ENCODE measurements at regions not wholly inside any gene's neighbourhood (a gene's known extent, or its start where the extent isn't known, plus 50 kb on each side); places are given as distances from the start of the nearest gene placed in this dataset.

DNA sequence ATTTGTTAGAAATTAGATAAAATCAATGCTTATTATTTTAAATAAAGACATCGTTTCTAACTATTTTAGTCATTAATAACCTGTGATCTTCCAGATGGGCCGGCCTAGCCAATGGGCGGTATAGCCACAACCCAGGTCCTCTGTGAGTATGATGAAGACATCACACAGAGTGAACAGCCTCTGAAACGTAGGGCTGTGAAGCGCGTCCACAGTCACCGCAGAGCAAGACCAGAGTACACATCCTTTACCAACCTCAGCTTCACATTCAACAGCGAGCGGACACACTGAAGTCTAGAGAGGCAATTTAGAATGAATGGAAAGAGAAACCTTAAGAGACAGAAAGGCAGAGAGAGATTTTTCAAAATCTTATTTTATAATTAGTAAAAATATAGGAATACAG lies 125.0 kb upstream of the RPS6KA2 start:
- WGBS (ENCODE audit: extremely low coverage, insufficient read length, low lambda C conversion rate) = no CpG with 5 or more reads among the region's 9 CpGs
- H3K27ac ChIP-seq (ENCODE audit: insufficient read length, low read depth, low read length) = no peak overlapping the region
- H2BK15ac ChIP-seq (ENCODE audit: low read depth, low read length) = no peak overlapping the region
- no peak overlapping the region for H3K14ac ChIP-seq (ENCODE audit: insufficient read depth, low read length)
- no peak overlapping the region for H3K9ac ChIP-seq (ENCODE audit: extremely low read depth, insufficient read length, low read length)
- H3K79me1 ChIP-seq (ENCODE audit: insufficient read depth, low read depth, low read length, poor library complexity, severe bottlenecking) = no peaks in the 10 kb centered on the region
- no peak overlapping the region for H2BK120ac ChIP-seq (ENCODE audit: low read depth, low read length, poor library complexity, severe bottlenecking)
- no peak overlapping the region for H3K4ac ChIP-seq (ENCODE audit: low read depth, low read length)
- Mint-ChIP-seq H3K4me1 (peaks cover 45 to 60% of the 10 kb centered on the region in 2 experiments), H3K4me3 (no peak overlapping the region), H3K27ac (no peak overlapping the region), H3K27me3 (ENCODE audit: low read depth) (peaks cover 15% of the 10 kb centered on the region), H3K36me3 (ENCODE audit: insufficient read depth in 1 of 3, low read depth in 3 of 3) (no peaks in the 10 kb centered on the region), H3K9me3 (no peaks in the 10 kb centered on the region)
- H4K8ac ChIP-seq (replicated peaks; ENCODE audit: insufficient read length, low read depth, low read length) = no peak overlapping the region
- no peaks in the 10 kb centered on the region for H3K9me3 ChIP-seq (ENCODE audit: control insufficient read depth, low read depth, low read length)
- no peak overlapping the region for H3K4me2 ChIP-seq (ENCODE audit: insufficient read depth, insufficient read length, low read length)
- H2BK20ac ChIP-seq (ENCODE audit: low read depth, low read length, poor library complexity, severe bottlenecking) = no peak overlapping the region
- H2BK12ac ChIP-seq (ENCODE audit: insufficient read length, low read depth, low read length) = no peak overlapping the region
- H3K4me1 ChIP-seq (ENCODE audit: insufficient read depth, low read length) = peaks cover 3% of the 10 kb centered on the region; the same call in 1 of the 2 replicates
- no peak overlapping the region for H2AFZ ChIP-seq (ENCODE audit: low read length)
- no peaks in the 10 kb centered on the region for H3K23me2 ChIP-seq (ENCODE audit: insufficient read length, low read depth, low read length, poor library complexity, severe bottlenecking)
- no peak overlapping the region for H3K23ac ChIP-seq (ENCODE audit: insufficient read length, low read depth, low read length)
- no peaks in the 10 kb centered on the region for H4K20me1 ChIP-seq (ENCODE audit: control insufficient read depth, insufficient read depth, insufficient read length)
- H3K27me3 ChIP-seq (ENCODE audit: insufficient read depth, low read length) = no peaks in the 10 kb centered on the region
- TF ChIP-seq CTCF (conservative IDR thresholded peaks at IDR 0.05) = no peak
- no peak overlapping the region for H3T11ph ChIP-seq (ENCODE audit: low read length)
- no peaks in the 10 kb centered on the region for H3K79me2 ChIP-seq (ENCODE audit: insufficient read depth, low read length)
- no peak overlapping the region for H3K56ac ChIP-seq (ENCODE audit: insufficient read length, low read depth, low read length)
- DNase-seq = no peak
- H4K5ac ChIP-seq (ENCODE audit: insufficient read length, low read depth, low read length) = no peak overlapping the region
- H3K18ac ChIP-seq (ENCODE audit: insufficient read length, low read depth, low read length) = no peak overlapping the region
- H2AK5ac ChIP-seq (ENCODE audit: insufficient read length, low read length) = no peak overlapping the region
- no peak overlapping the region for H2BK5ac ChIP-seq (ENCODE audit: insufficient read length, low read length)
- no peak overlapping the region for H4K91ac ChIP-seq (ENCODE audit: insufficient read length, low read depth, low read length)

All from H9 (cell line).